NCI-H345 treated with DMSO at 0.1 percent for 48 hours (cell line): ENCODE measurements at regions not wholly inside any gene's neighbourhood (a gene's known extent, or its start where the extent isn't known, plus 50 kb on each side); places are given as distances from the start of the nearest gene placed in this dataset.
A peak's percentile ranks its signal among the peaks of the same experiment; 100 is the strongest.
"Not testable (repeated sequence)": the region's sequence is repeated elsewhere in the genome, so short reads cannot be mapped to it uniquely, and the experiment has no call there.

Experiments
- DNase-seq: peaks from one replicate; lab custom pipeline; 2025; ENCODE audit not compliant: unreplicated experiment; lab: John Stamatoyannopoulos, UW

DNA sequence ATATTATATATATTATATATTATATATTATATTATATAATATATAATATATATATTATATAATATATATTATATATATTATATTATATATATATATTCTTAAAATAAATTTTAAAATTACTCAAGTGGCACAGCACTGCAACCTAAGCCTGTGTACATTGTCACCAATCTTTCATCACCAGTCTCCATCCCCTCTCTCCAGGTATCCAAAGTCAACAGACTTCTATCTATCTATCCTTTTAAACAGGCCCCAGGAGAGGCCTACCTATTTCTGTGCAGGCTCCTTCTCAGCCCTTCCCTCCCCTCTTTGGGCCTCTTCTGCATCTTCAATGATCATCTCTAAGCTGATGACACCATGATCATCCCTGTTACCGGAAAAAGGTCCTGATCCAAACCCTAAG is 111.7 kb downstream of the RHOU start:
- no peak for DNase-seq

DNA sequence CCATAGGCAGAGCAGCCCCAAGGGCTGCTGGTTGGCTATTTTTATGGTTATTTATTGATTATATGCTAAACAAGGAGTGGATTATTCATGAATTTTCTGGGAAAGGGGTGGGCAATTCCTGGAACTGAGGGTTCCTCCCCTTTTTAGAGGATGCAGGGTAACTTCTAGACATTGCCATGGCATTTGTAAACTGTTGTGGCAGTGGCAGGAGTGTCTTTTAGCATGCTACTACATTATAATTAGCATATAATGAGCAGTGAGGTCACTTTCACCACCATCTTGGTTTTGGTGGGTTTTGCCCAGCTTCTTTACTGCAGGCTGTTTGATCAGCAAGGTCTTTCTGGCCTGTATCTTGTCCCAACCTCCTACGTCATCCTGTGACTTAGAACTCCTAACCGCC is 112.2 kb downstream of the RHOU start:
- not testable (repeated sequence) for DNase-seq

DNA sequence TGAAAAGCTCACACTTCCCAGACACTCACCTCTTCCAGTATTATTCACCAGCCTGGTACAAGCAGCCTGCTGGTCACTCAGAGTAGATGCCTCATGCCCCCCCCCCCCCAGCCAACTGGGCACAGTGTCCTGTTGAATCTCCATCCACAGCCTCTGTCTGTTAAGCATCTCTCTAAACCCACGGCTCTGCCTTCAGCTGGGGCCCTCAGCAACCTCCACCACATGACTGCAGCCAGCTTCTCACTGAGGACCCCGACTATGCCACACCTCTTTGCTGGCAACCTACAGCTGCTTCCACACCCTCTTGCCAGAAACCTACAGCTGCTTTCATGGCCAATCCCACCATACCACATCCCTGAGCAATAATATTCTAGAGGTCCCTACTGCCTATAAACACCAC is 113.1 kb downstream of the RHOU start:
- DNase-seq, result no peak

DNA sequence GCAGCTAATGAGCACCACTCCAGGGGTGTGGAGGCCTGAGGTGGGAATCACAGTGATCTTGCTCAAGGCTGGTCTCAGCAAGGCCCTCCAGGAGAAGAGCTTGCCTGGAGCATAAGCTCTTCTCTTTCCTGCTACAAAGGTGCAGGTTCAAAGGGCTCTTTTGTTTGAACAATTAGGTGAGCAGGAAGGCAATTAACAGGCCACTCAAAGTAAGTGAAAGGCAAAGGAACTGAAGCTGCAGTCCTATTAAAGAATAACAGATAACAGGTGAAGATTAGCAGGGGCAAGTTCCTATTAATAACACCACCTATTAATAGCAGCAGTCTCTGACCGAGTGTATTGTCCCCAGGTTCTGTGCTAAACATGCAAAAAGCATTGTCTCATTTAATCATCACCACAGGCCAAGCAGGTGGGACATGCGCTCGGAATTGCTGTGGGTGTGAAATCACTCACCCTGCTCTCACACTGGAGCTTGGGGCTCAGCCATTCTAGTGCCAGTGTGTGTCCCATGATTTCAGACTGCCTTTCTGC is 113.8 kb downstream of the RHOU start:
- DNase-seq, result no peak

DNA sequence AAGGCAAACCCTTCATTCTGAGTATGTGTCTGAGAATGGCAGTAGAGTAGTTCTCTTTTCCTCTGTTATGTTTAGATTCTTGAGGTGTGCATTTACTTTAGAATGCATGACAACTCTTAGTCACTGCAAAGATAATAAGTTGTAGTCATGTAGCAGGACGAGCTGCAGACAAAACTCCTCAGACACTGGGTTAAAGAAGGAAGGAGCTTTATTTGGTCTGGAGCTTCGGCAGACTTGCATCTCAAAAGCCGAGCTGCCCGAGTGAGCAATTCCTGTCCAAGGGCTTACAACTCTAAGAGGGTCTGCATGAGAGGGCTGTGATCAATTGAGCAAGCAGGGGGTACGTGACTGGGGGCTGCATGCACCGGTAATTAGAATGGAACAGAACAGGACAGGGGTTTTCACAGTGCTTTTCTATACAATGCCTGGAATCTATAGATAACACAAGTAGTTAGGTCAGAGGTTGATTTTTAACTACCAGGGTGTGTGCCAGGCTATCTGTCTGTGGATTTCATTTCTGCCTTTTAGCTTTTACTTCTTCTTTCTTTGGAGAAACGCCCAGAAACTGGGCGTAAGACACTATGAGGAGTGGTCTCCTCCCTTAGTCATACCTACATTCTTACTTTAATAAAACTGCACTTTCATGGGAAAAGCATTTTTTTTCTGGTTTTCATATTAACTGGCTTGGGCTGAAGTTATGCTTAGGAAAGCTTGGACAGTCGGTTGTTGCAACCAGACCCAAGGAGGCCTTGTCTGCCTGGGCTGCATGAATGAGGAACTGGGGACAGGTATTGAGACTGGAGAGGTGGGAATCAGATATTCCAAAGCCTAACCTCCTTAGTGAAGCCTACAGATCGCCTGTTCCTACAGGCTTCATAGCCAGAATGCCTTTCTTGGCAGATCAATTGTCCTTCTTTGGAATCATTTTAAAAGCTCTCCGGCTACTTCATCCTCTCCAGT is 115.1 kb downstream of the RHOU start:
- DNase-seq, result no peak

DNA sequence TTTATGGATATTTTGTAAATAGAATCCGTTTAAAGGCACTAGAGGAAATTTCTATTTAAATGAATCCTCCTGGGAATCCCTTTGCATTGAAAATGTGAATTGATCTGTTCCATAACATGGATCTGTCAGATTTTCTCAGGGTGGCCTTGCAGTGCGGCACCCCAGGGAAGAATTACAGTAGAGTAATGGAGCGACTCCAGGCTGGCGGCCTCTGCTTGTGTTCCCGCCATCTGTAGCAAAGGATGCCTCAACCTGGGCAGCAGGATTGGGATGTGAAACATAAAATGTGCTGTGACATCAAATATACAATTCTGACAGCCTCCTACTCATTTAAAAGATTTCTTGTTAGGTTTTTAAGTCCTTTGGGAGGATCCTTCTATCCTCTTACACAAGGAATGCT is 115.9 kb downstream of the RHOU start:
- DNase-seq, result no peak

DNA sequence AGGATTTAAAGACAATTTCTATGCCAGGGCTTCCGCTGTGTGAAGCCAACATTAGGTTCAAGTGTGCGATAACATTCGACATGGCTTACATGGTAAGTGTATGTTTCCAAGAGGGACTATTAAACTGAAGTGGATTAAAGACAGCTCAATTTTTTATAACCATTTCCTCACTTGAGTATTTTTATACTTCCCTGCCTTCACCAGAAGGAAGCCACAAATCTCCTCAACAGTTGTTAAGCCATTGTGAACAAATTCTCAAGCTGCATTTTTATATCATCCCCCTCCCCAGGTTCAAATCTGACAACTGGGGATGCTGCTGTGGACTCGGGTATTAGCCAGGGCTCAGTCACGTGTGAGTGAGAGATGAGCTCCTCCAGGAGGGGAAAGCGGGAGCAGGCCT is 116.3 kb downstream of the RHOU start:
- no peak for DNase-seq

DNA sequence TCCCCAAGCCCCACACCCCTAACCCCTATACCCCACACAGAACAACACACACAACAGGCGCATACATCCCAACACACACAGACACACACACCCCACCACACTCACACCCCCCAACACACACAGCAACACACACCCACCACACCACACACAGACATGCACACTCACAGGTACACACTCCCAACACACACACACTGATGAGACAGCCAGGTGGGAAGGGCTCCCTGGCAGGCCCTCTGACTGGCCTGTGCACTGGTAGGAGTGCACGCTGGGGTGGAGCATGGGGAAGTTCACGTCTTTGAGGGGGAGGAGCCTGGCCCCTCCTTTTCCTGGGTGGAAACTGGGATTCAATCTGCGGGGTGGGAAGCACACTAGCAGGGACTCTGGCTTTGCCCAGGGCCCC is 116.7 kb downstream of the RHOU start:
- no peak for DNase-seq

DNA sequence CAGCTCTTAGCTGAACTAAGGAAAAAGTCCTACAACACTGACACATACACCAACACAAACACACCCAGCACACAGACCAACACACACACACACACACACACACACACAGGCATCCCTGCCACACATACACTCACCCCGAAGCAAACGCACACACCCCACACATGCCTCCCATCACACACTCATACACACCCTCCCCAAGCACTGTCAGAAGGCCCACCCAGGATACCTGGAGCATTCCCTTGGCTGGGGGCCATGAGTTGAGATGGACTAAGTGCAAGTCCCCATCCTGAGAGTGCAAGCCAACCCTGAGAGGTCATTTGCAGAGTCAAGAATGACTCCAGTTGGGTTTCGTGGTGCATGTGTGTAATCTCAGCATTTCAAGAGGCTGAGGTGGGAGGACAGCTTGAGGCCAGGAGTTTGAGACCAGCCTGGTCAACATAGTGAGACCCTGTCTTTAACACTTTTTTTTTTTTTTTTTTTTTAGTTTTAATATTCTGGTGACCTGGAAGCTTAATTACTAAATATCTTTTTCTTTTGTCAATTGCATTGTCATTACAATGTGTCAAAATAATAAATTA is 117.3 kb downstream of the RHOU start:
- no peak for DNase-seq

DNA sequence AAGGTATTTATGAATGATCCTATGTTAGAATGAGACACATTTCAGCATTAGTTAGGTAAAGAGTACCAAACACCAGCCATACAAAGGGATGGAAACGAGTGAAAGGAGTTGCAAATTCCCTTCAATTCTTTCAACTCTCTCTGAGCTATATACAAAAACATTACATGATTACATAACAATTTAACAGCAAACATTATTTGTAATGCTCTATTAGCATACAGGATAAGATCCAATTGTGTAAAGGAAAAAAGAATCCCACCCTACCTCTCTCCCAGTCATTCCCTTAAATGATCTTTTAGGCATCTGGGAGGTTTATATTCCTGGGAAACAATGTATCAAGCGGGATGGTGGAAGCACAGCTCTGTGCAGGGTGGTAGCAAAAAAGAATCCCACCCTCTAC is 117.9 kb downstream of the RHOU start:
- no peak for DNase-seq

DNA sequence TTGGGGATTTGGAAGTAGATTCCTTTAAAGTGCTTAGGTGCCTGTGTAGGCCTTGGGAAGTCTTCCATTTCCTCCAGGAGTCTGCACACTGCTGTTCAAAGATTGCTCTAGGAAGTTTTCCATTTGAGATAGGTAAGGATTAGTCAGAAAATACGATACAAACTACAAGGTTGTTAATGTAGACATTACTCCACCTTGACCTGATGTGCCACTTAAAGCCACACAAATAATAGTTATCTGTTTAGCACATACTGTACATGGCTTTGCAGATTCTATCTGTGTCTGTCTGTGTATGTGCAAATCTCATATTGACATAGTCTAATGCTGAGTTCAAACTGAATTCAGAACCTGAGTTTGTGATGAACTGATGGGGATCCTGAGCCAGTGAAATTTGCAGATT is 118.4 kb downstream of the RHOU start:
- no peak for DNase-seq

DNA sequence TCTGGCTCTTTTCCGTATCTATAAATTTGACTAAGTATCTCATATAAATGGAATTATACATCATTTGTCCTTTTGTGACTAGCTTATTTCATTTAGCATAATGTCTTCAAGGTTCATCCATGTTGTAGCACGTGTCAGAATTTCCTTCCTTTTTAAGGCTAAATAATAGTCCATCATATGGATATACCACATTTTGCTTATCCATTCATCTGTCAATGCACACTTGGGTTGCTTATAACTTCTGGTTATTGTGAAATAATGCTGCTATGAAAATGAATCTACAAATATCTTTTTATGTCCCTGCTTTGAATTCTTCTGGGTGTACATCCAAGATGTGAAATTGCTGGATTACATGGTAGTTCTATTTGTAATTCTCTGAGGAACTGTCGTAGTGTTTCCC is 119.6 kb downstream of the RHOU start:
- DNase-seq, result no peak

DNA sequence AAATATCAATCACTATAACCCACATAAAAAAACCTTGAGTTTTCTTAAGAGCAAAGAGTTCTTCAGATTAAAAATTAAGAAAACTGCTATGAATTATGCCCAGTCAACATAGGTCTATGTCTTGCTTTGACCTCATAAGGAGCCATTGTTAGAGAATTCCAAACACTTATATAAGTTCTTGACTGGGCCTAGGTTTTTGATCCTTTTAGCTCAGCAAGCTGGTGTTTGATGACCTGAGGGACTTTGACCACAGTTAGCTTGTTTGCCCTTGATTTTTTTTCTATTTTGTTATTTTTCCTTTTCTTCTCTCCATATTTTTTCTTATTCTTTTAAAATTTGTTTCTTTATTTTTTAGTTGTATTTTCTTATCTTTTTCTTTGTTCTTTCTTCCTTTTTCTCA is 122.3 kb downstream of the RHOU start:
- DNase-seq, result no peak

DNA sequence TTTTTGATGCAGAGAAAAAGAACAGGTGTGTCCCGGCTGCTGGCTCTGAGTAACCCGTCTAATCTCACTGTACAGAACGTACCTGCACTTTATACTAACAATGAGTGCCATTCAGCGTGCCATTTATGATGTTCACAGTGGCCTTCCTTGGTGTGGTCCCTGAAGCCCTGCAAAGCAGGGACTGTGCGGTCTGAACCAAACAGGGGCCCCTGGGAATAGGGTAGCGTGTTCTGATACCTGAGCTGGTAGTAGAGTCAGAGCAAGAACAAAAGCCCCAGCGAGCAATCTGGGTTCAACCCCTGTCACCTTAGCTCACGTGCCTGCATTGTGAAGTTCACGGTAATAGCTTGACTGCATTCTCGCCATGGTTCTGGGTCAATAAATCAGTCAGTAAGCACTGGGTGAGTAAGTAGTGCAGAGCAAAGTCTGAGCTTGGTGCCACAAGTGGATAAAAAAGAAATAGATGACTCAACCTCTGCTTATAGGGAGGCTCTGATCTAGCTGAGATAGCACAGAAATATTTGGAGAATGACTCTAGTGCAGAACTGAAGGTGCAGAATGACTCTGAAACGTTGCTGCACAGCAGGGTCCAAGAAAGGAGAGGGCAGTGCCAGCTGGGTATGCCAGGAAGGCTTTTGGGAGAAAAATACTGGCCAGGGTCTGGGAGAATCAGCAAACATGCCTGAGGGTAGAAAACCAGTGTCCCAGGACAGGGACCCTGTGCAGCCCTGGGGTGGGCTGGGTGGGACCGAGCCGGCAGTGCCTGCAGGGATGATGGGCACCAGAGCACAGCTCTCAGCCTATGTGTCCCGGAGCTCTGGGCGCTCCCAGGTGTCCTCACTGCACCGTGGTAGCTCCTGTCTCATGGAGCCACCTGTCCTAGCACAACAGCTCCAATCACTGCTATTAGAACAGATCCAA is 125.9 kb downstream of the RHOU start:
- DNase-seq, result no peak

DNA sequence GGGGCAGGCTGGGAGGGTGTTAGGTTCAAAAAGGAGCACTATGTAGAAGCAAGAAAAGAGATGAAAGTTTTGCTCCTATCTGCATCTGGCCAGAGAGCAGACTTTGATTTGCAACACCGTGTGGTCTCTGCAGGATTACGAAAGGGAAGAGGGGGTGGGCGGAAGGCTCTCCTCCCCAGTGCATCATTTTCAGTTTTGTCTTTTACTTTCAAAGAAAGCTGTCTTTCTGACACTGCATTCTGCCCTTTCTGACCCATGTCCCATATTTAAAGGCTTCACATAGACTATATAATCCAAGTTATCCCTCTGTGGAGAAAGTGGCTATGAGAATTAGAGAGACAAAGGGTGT is 126.5 kb downstream of the RHOU start:
- no peak for DNase-seq

DNA sequence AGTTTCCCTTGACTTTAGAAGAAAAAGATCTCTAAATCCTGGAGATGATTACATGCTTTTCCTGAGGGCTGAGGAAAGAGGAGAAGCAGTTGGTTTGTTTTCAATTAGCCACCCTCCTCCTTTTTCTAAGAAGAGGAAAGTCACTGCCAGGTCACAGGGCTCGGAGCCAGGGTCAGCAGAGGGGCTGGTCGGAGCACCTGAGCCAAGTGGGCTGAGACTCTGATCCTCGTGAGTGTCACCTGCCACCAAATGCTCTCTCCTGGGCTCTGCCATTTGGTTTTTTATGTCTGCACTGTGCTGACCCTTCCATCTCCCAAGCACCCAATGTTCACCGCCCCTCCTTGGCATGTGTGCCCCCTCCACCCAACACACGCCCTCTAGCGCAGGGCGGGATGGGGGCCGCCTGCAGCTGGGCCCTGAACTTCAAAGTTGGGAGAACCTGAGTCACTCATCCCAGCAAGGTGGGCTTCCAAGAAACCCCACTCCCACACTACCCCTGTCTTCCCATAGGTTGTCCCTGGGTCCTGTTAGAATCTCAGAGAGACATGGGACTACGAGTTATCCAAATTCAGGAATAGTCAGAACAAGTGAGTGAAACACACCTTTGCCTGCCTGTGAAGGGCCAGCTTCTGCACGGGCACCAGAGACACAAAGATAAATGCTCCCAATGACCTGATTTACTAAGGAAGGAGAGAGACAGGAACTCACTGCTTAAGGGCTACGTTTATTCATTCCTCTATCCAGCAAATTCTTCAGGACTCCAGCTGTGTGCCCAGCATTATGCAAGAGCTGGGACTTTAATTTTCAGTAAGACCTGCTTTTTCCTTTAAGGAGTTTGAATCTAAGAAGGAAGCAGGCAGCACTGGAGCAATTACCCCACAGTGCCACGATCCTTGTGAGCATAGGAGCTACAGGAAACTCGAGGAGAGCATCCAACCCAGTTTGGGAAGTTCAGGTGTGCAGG is 127.5 kb downstream of the RHOU start:
- no peak for DNase-seq

DNA sequence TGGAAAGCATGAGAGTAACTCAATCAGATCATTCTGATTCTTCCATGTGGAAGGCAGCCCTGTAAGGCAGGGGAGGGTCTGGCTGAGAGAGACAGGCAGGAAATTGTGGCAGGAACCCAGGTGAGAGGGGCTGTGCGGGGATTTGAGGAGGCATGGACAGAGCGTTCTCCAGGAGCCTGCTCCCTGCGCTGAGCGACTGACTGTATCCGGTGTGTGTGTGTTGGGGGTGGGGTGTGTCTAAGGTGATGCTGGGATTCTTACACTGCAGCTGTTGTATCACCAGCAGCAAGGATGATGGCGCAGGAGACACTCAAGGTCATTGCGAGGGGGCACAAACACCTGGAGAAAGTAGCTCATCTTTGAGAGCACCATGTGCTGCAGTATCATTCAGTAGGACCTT is 128.5 kb downstream of the RHOU start:
- no peak for DNase-seq

DNA sequence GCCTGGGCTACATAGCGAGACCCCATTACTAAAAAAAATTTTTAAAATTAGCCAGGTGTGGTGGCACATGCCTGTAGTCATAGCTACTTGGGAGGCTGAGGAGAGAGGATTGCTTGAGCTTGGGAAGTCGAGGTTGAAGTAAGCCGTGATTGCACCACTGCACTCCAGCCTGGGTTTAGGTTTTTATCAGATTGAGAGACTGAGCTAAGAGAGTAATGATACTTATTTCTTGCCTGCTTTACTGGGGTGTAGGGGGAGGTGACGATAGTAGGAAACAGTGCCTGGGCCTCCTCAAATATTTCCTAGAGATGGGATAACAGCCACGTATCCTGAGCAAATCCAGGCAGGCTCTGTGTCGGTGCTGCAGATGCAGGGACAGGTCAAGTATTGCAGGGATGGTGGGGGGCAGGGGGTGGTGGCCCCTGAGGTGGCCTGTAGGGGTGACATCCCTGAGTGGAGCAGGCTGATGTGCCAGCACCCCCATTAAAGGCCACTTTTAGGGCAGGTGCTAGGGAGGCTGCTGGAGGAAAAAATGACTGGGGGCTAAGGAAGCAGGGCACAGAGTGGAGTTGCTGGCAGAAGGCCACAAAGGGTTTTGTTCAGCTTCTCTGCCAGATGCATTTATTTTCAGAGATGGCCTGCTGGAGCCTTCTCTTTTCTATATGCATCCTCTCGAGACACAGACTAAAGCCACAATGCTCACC is 130.5 kb downstream of the RHOU start:
- peak; percentile 28 for DNase-seq

DNA sequence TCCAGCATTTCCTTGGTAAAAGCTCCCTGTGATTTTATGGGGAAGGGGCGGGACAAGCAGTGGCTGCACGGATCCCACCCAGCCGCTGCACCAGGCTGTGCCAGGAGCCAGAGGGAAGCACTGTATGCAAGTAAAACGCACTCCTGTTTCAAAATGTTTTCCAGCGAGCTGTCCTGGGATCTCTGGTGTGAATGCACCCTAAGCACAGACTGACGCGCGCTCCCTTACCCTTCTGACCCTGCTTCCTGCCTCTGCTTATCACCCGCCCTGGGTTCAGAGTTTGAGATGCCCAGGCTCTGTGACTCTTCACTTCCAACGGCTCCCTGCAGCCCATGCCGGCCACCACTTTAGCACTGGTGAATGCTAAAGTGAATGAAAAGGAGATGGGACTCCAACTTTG is 131.2 kb downstream of the RHOU start:
- DNase-seq, result no peak
